Keratinocyte (primary cell): ENCODE measurements at regions not wholly inside any gene's neighbourhood (a gene's known extent, or its start where the extent isn't known, plus 50 kb on each side); places are given as distances from the start of the nearest gene placed in this dataset.

Source experiments
- CTCF ChIP-seq, 3 experiments: IDR thresholded peaks in 1 of 3; conservative IDR thresholded peaks in 1 of 3; optimal IDR thresholded peaks in 1 of 3; 2 replicates in 2 of 3; 3 replicates in 1 of 3; pipeline versions ENCODE3 to v1.5.1; 2011; ENCODE audit warnings: low read length in 3 of 3, mild to moderate bottlenecking in 3 of 3, moderate library complexity in 2 of 3, control low read depth in 1 of 3, inconsistent platforms in 1 of 3; ENCODE audit not compliant: insufficient read depth in 2 of 3; ENCODE audit errors: extremely low read depth in 1 of 3
- EZH2 ChIP-seq: IDR thresholded peaks from one replicate; pipeline ENCODE4 v1.6.1; 2012; ENCODE audit warnings: inconsistent platforms, mild to moderate bottlenecking, low read length, moderate library complexity

DNA sequence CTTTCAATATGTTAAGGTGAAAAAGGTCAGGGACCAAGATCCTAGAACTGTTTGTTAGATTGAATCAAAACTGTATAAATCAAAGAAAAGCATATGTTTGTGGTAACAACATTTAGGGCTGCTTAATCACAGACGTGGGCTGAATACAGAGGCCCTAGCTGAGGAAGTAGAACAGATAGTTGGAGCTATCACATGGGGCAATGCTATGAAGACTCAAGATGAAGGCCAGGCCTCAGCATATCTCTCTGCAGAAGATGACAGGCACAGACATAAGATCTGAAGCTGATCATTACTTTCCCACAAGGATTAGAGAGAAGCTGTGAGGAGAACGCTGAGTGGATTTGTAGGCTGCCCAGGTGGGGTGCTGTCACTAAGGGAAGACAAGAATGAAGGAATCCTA, 158.6 kb upstream of the CARD18 start:
- TF ChIP-seq CTCF (optimal IDR thresholded peaks at IDR 0.05 in 1 of 3, IDR thresholded peaks at IDR 0.05 in 1 of 3, conservative IDR thresholded peaks at IDR 0.05 in 1 of 3; ENCODE audit: extremely low read depth in 1 of 3, insufficient read depth in 2 of 3, low read length in 3 of 3) (no peak), EZH2 (no peak)
